SH-SY5Y (cell line): ENCODE measurements at regions not wholly inside any gene's neighbourhood (a gene's known extent, or its start where the extent isn't known, plus 50 kb on each side); places are given as distances from the start of the nearest gene placed in this dataset.

Experiments used
- GATA2 ChIP-seq: IDR thresholded peaks from 2 replicates; pipeline ENCODE4 v1.6.1; 2011; ENCODE audit warnings: mild to moderate bottlenecking, low read depth, low read length
- GATA3 ChIP-seq: IDR thresholded peaks from 2 replicates; pipeline ENCODE4 v1.6.1; 2011; ENCODE audit warnings: low read depth, mild to moderate bottlenecking, low read length, moderate library complexity

DNA sequence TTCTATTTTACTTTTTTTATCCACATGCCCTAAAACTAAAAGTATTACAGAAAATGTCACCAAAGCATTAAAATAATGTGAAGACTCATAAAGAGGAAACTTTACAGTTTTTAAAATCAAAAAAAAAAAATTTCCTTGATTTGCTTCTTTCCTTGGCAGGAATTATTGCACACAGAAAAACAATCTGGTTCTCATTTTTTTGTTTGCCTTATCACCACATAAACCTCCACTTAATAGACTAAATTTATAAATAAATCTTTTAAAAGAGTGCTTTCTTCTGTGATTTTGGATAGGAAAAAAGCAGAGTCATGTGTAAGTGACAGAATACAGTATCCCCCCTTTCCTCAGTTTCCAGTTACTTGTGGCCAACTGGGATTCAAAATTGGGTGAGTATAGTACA lies 695.1 kb upstream of the CITED2 start:
- TF ChIP-seq GATA2 (no peak), GATA3 (no peak)
